Uterus (tissue), 3 donors: ENCODE measurements at regions not wholly inside any gene's neighbourhood (a gene's known extent, or its start where the extent isn't known, plus 50 kb on each side); places are given as distances from the start of the nearest gene placed in this dataset.

Source experiments
- DNase-seq, 2 donors: peaks; one replicate each; pipeline ENCODE4 v3.0.0-alpha.2; 2019 to 2020
- H3K27ac ChIP-seq, 2 donors: fragments of 200-600 bp; sonication (generic); 1 replicate in 1 of 2; 2 replicates in 1 of 2; pipeline ENCODE4 v1.5.1; 2016 to 2018
- H3K27me3 ChIP-seq, 2 donors: fragments of 200-600 bp; sonication (generic); one replicate each; pipeline ENCODE4 v1.5.1; 2018 to 2019; ENCODE audit warnings: control low read depth in 1 of 2
- H3K36me3 ChIP-seq, 2 donors: fragments of 200-600 bp; sonication (generic); one replicate each; pipeline ENCODE4 v1.5.1; 2019; ENCODE audit warnings: control low read depth in 1 of 2
- H3K4me1 ChIP-seq, 2 donors: fragments of 200-600 bp; sonication (generic); one replicate each; pipeline ENCODE4 v1.5.1; 2018 to 2019; ENCODE audit warnings: control low read depth in 1 of 2
- H3K4me3 ChIP-seq, 2 donors: fragments of 200-600 bp; sonication (generic); 1 replicate in 1 of 2; 2 replicates in 1 of 2; pipeline ENCODE4 v1.5.1; 2018 to 2019; ENCODE audit warnings: mild to moderate bottlenecking in 1 of 2
- H3K9me3 ChIP-seq, 2 donors: fragments of 200-600 bp; sonication (generic); one replicate each; pipeline ENCODE4 v1.5.1; 2019; ENCODE audit warnings: control low read depth in 1 of 2
- CTCF ChIP-seq, 4 experiments: fragments of 200-600 bp in 2 of 4; fragments of 450-650 bp in 2 of 4; sonication (generic) in 2 of 4; IDR thresholded peaks; one replicate each; pipeline ENCODE4 v1.5.1; 2016 to 2019; ENCODE audit warnings: antibody characterized with exemption in 4 of 4, mild to moderate bottlenecking in 2 of 4, moderate library complexity in 1 of 4
- POLR2A ChIP-seq, 2 donors: fragments of 450-650 bp; IDR thresholded peaks; one replicate each; pipeline ENCODE4 v1.6.1; 2016; ENCODE audit warnings: antibody characterized with exemption in 2 of 2, mild to moderate bottlenecking in 1 of 2, moderate library complexity in 1 of 2
- intact Hi-C: fragments of 100-400 bp; cut with DNase I; formaldehyde crosslinking; loops from one replicate; pipeline ENCODE4 v1.15.1; 2023; ENCODE audit warnings: low total_unique reads
- donor health status: DM: yes; HTN: yes; CAD: no.

GRCh38 chr2:61722800-61723199 lies 131.1 kb downstream of the FAM161A start:
- no peaks in the 10 kb centered on the region for H3K27me3 ChIP-seq
- H3K4me1 ChIP-seq = no peaks in the 10 kb centered on the region
- TF ChIP-seq CTCF (IDR thresholded peaks at IDR 0.05) (no peak), POLR2A (IDR thresholded peaks at IDR 0.05) (no peak)
- H3K36me3 ChIP-seq = no peaks in the 10 kb centered on the region
- no peak overlapping the region for H3K4me3 ChIP-seq
- intact Hi-C loops = no loop called here
- no peak for DNase-seq
- H3K9me3 ChIP-seq = no peaks in the 10 kb centered on the region
- no peak overlapping the region for H3K27ac ChIP-seq

- H3K36me3 ChIP-seq = no peaks in the 10 kb centered on the region
- intact Hi-C loops = no loop called here
- no peaks in the 10 kb centered on the region for H3K9me3 ChIP-seq
- DNase-seq = no peak
- TF ChIP-seq POLR2A (IDR thresholded peaks at IDR 0.05) (no peak), CTCF (IDR thresholded peaks at IDR 0.05) (no peak)
- H3K27me3 ChIP-seq = no peaks in the 10 kb centered on the region
- no peak overlapping the region for H3K4me3 ChIP-seq
- H3K27ac ChIP-seq = no peak overlapping the region
- H3K4me1 ChIP-seq = no peaks in the 10 kb centered on the region
Measured at GRCh38 chr2:61722318-61722717, 131.5 kb downstream of the FAM161A start.

GRCh38 chr2:61721382-61721781 lies 132.5 kb downstream of the FAM161A start:
- no peaks in the 10 kb centered on the region for H3K4me1 ChIP-seq
- H3K36me3 ChIP-seq = no peaks in the 10 kb centered on the region
- no peak for TF ChIP-seq CTCF (IDR thresholded peaks at IDR 0.05)
- TF ChIP-seq POLR2A (IDR thresholded peaks at IDR 0.05) = no peak
- H3K27ac ChIP-seq = no peak overlapping the region
- no peaks in the 10 kb centered on the region for H3K9me3 ChIP-seq
- DNase-seq = no peak
- H3K27me3 ChIP-seq = no peaks in the 10 kb centered on the region
- H3K4me3 ChIP-seq = no peak overlapping the region
- intact Hi-C loops = no loop called here

- intact Hi-C loops = no loop called here
- Histone ChIP-seq H3K27me3 (no peaks in the 10 kb centered on the region), H3K4me1 (no peaks in the 10 kb centered on the region), H3K36me3 (no peaks in the 10 kb centered on the region), H3K9me3 (no peaks in the 10 kb centered on the region), H3K4me3 (no peak overlapping the region), H3K27ac (no peak overlapping the region)
- DNase-seq = no peak
- no peak for TF ChIP-seq POLR2A (IDR thresholded peaks at IDR 0.05)
Measured at GRCh38 chr2:61720911-61721310, 132.9 kb downstream of the FAM161A start.

- Histone ChIP-seq H3K4me1 (no peaks in the 10 kb centered on the region), H3K36me3 (no peaks in the 10 kb centered on the region), H3K27ac (no peak overlapping the region), H3K4me3 (no peak overlapping the region), H3K27me3 (no peaks in the 10 kb centered on the region), H3K9me3 (no peaks in the 10 kb centered on the region)
- intact Hi-C loops = no loop called here
- TF ChIP-seq CTCF (IDR thresholded peaks at IDR 0.05) (no peak), POLR2A (IDR thresholded peaks at IDR 0.05) (no peak)
- no peak for DNase-seq
Measured at GRCh38 chr2:61718965-61719364, 134.9 kb downstream of the FAM161A start.

- Histone ChIP-seq H3K4me3 (no peak overlapping the region), H3K36me3 (no peaks in the 10 kb centered on the region), H3K27ac (no peak overlapping the region), H3K9me3 (no peaks in the 10 kb centered on the region), H3K27me3 (no peaks in the 10 kb centered on the region), H3K4me1 (no peaks in the 10 kb centered on the region)
- TF ChIP-seq POLR2A (IDR thresholded peaks at IDR 0.05) (no peak), CTCF (IDR thresholded peaks at IDR 0.05) (no peak)
- DNase-seq = no peak
- intact Hi-C loops = no loop called here
Measured at GRCh38 chr2:61715506-61715905, 138.4 kb downstream of the FAM161A start.
